ENCODE measurements at regions not wholly inside any gene's neighbourhood (a gene's known extent, or its start where the extent isn't known, plus 50 kb on each side); places are given as distances from the start of the nearest gene placed in this dataset.

- no peak overlapping the region for H3K4me3 ChIP-seq (ENCODE audit: low read depth, low read length)
- no peak for DNase-seq (ENCODE audit: low read depth)
Measured at GRCh38 chr14:101374373-101375338, 186.6 kb upstream of the DIO3 start.

- no peak overlapping the region for H3K4me3 ChIP-seq (ENCODE audit: low read depth, low read length)
- no peak for DNase-seq (ENCODE audit: low read depth)
Measured at GRCh38 chr14:101377069-101377468, 184.2 kb upstream of the DIO3 start.

GRCh38 chr14:101379842-101380241 lies 181.5 kb upstream of the DIO3 start:
- no peak overlapping the region for H3K4me3 ChIP-seq (ENCODE audit: low read depth, low read length)
- no peak for DNase-seq (ENCODE audit: low read depth)

- no peak for DNase-seq (ENCODE audit: low read depth)
- H3K4me3 ChIP-seq (ENCODE audit: low read depth, low read length) = no peak overlapping the region
Measured at GRCh38 chr14:101380512-101380911, 180.8 kb upstream of the DIO3 start.

GRCh38 chr14:101380940-101381339 lies 180.4 kb upstream of the DIO3 start:
- DNase-seq (ENCODE audit: low read depth) = no peak
- no peak overlapping the region for H3K4me3 ChIP-seq (ENCODE audit: low read depth, low read length)

GRCh38 chr14:101383737-101384338 lies 177.5 kb upstream of the DIO3 start:
- H3K4me3 ChIP-seq (ENCODE audit: low read depth, low read length) = no peak overlapping the region
- no peak for DNase-seq (ENCODE audit: low read depth)

GRCh38 chr14:101394374-101394773 lies 166.9 kb upstream of the DIO3 start:
- no peak overlapping the region for H3K4me3 ChIP-seq (ENCODE audit: low read depth, low read length)
- DNase-seq (ENCODE audit: low read depth) = no peak

GRCh38 chr14:101395779-101396178 lies 165.5 kb upstream of the DIO3 start:
- no peak for DNase-seq (ENCODE audit: low read depth)
- no peak overlapping the region for H3K4me3 ChIP-seq (ENCODE audit: low read depth, low read length)

- H3K4me3 ChIP-seq (ENCODE audit: low read depth, low read length) = no peak overlapping the region
- no peak for DNase-seq (ENCODE audit: low read depth)
Measured at GRCh38 chr14:101397206-101397605, 164.1 kb upstream of the DIO3 start.

- DNase-seq (ENCODE audit: low read depth) = no peak
- H3K4me3 ChIP-seq (ENCODE audit: low read depth, low read length) = no peak overlapping the region
Measured at GRCh38 chr14:101398011-101398410, 163.3 kb upstream of the DIO3 start.

GRCh38 chr14:101399737-101400517 lies 161.4 kb upstream of the DIO3 start:
- no peak overlapping the region for H3K4me3 ChIP-seq (ENCODE audit: low read depth, low read length)
- no peak for DNase-seq (ENCODE audit: low read depth)

GRCh38 chr14:101400830-101401229 lies 160.5 kb upstream of the DIO3 start:
- H3K4me3 ChIP-seq (ENCODE audit: low read depth, low read length) = no peak overlapping the region
- no peak for DNase-seq (ENCODE audit: low read depth)

GRCh38 chr14:101402936-101403660 lies 158.2 kb upstream of the DIO3 start:
- H3K4me3 ChIP-seq (ENCODE audit: low read depth, low read length) = no peak overlapping the region
- DNase-seq (ENCODE audit: low read depth) = no peak

- no peak for DNase-seq (ENCODE audit: low read depth)
- H3K4me3 ChIP-seq (ENCODE audit: low read depth, low read length) = no peak overlapping the region
Measured at GRCh38 chr14:101404426-101405170, 156.7 kb upstream of the DIO3 start.

GRCh38 chr14:101405171-101405883 lies 156.0 kb upstream of the DIO3 start:
- DNase-seq (ENCODE audit: low read depth) = peak; percentile 14
- H3K4me3 ChIP-seq (ENCODE audit: low read depth, low read length) = no peak overlapping the region

GRCh38 chr14:101406921-101407320 lies 154.4 kb upstream of the DIO3 start:
- no peak overlapping the region for H3K4me3 ChIP-seq (ENCODE audit: low read depth, low read length)
- DNase-seq (ENCODE audit: low read depth) = no peak

GRCh38 chr14:101407328-101407727 lies 154.0 kb upstream of the DIO3 start:
- H3K4me3 ChIP-seq (ENCODE audit: low read depth, low read length) = no peak overlapping the region
- DNase-seq (ENCODE audit: low read depth) = no peak

- no peak overlapping the region for H3K4me3 ChIP-seq (ENCODE audit: low read depth, low read length)
- no peak for DNase-seq (ENCODE audit: low read depth)
Measured at GRCh38 chr14:101408077-101408831, 153.0 kb upstream of the DIO3 start.

All from skeletal muscle cell (primary cell).